Inferior parietal cortex (tissue), 1 donor: ENCODE measurements at regions not wholly inside any gene's neighbourhood (a gene's known extent, or its start where the extent isn't known, plus 50 kb on each side); places are given as distances from the start of the nearest gene placed in this dataset.

Experiments
- DNase-seq: peaks from one replicate; pipeline ENCODE4 v3.0.0-alpha.2; 2016; ENCODE audit errors: extremely low spot score

DNA sequence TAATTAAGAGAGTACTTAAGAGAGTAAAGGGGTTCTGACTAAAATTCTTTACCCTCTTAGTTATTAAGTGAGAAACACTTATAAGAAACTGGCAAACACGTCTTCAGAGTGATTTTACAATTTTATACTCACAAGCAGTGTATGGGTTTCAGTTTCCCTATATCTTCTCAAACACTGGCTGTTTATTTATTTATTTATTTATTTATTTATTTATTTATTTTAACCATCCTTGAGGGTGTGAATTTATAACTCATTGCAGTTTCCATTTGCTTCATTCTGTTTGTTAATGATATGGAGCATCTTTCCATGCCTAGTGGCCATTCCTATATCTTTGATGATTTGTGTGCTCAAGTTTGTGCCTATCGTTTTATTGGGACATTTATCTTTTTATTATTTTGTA is 68.0 kb upstream of the SGCD start:
- DNase-seq: no peak

GRCh38 chr5:156259618-156260017 is 67.3 kb upstream of the SGCD start:
- DNase-seq: no peak

- DNase-seq: no peak
Measured at GRCh38 chr5:156261275-156261939, 65.6 kb upstream of the SGCD start.

GRCh38 chr5:156271569-156271968 is 55.4 kb upstream of the SGCD start:
- DNase-seq: no peak

- no peak for DNase-seq
Measured at GRCh38 chr5:156272139-156272538, 54.8 kb upstream of the SGCD start.

DNA sequence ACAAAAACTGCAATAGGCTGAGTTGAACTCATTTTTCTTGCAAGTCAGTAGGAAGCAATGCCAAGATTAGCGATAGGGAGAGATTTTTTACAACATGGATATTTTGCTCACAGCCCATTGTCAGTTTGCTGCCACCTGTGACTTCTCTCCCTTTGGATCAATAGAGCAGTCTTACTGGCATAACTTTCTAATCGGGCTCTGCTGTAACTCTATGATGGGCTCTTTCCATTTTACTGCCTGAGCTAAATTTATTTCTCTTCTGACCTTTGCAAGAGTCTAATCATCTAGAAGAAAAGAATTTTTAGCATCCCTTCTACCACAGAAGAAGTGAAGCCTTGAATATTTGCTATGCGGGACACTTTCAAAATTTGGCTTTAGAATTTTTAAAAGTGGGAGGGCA is 53.6 kb upstream of the SGCD start:
- DNase-seq: no peak

DNA sequence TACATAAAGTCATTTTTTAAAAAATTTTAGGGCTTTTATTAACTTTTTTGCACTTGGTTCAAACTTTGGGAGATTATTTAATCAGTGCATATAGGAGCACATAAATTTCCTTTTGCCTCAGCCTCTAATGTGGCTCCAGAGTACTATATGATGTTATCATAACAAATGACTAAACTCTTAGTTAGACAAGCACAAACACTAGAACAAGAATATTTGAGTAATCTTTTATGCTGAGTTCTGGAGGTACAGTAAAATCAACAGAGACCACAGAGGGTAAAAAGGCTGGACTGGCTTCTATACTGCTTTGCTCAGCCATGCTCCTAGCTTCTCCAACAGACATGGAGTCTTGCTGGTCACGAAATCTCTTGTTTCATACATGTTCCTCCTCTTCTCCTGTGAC is 52.5 kb upstream of the SGCD start:
- DNase-seq: no peak
